Gastrocnemius medialis (tissue), 4 donors: ENCODE measurements at regions not wholly inside any gene's neighbourhood (a gene's known extent, or its start where the extent isn't known, plus 50 kb on each side); places are given as distances from the start of the nearest gene placed in this dataset.

ENCODE experiments used
- ATAC-seq, 2 donors: fragments of 150-250 bp; one replicate each; pipeline ENCODE4 v1.9.1; 2016
- DNase-seq, 2 donors: peaks; one replicate each; pipeline ENCODE4 v3.0.0-alpha.2; 2019
- H3K27ac ChIP-seq, 4 donors: fragments of 200-600 bp; sonication (generic); 1 replicate in 1 of 4; 2 replicates in 3 of 4; pipeline ENCODE4 v1.5.1; 2016 to 2018; ENCODE audit warnings: mild to moderate bottlenecking in 2 of 4, moderate library complexity in 1 of 4
- H3K27me3 ChIP-seq, 3 donors: fragments of 200-600 bp; sonication (generic) in 2 of 3; 1 replicate in 1 of 3; 2 replicates in 2 of 3; pipeline versions ENCODE4 v1.5.1 to v1.6.0; 2016 to 2019; ENCODE audit warnings: mild to moderate bottlenecking in 1 of 3, moderate library complexity in 1 of 3
- H3K36me3 ChIP-seq, 2 donors: fragments of 200-600 bp; sonication (generic) in 1 of 2; one replicate each; pipeline ENCODE4 v1.5.1; 2017 to 2018
- H3K4me1 ChIP-seq, 2 donors: fragments of 200-600 bp; sonication (generic) in 1 of 2; one replicate each; pipeline ENCODE4 v1.5.1; 2016 to 2017; ENCODE audit warnings: mild to moderate bottlenecking in 2 of 2
- H3K4me3 ChIP-seq, 4 donors: fragments of 200-600 bp; sonication (generic) in 3 of 4; 1 replicate in 1 of 4; 2 replicates in 3 of 4; pipeline ENCODE4 v1.5.1; 2016 to 2019; ENCODE audit warnings: mild to moderate bottlenecking in 2 of 4
- H3K9me3 ChIP-seq, 3 donors: fragments of 200-600 bp; sonication (generic) in 2 of 3; 1 replicate in 1 of 3; 2 replicates in 2 of 3; pipeline ENCODE4 v1.5.1; 2016 to 2019
- CTCF ChIP-seq, 5 experiments: fragments of 450-650 bp in 3 of 5; fragments of 200-600 bp in 2 of 5; sonication (generic) in 2 of 5; IDR thresholded peaks in 4 of 5; conservative IDR thresholded peaks in 1 of 5; 1 replicate in 4 of 5; 2 replicates in 1 of 5; pipeline ENCODE4 v1.5.1; 2016 to 2019; ENCODE audit warnings: antibody characterized with exemption in 5 of 5, mild to moderate bottlenecking in 3 of 5, moderate library complexity in 3 of 5
- POLR2A ChIP-seq, 2 donors: fragments of 450-650 bp; IDR thresholded peaks; one replicate each; pipeline ENCODE4 v1.6.1; 2017; ENCODE audit warnings: antibody characterized with exemption in 2 of 2, mild to moderate bottlenecking in 2 of 2, moderate library complexity in 2 of 2
- in situ Hi-C, 4 donors: fragments of 200-750 bp; cut with MboI; loops; one replicate each; pipeline versions ENCODE4 v1.15.0 to v1.8.0; 2017; ENCODE audit warnings: low sequenced_read_pairs in 4 of 4
- intact Hi-C: fragments of 100-400 bp; cut with DNase I; formaldehyde crosslinking; loops from one replicate; pipeline ENCODE4 v1.15.1; 2023; ENCODE audit warnings: low total_unique reads

- TF ChIP-seq POLR2A (IDR thresholded peaks at IDR 0.05) (no peak), CTCF (IDR thresholded peaks at IDR 0.05 in 4 of 5, conservative IDR thresholded peaks at IDR 0.05 in 1 of 5) (no peak)
- Histone ChIP-seq H3K36me3 (no peaks in the 10 kb centered on the region), H3K27ac (no peak overlapping the region), H3K27me3 (no peaks in the 10 kb centered on the region), H3K4me1 (no peaks in the 10 kb centered on the region), H3K4me3 (no peak overlapping the region), H3K9me3 (no peaks in the 10 kb centered on the region)
- intact Hi-C loops: no loop called here
- ATAC-seq (no peak), DNase-seq (no peak)
- in situ Hi-C loops: no loop called here
Observed at GRCh38 chr14:97266653-97267052, 469.5 kb downstream of the VRK1 start.

GRCh38 chr14:97267509-97267908 is 470.3 kb downstream of the VRK1 start:
- Histone ChIP-seq H3K27ac (no peak overlapping the region), H3K4me3 (no peak overlapping the region), H3K4me1 (no peaks in the 10 kb centered on the region), H3K36me3 (no peaks in the 10 kb centered on the region), H3K9me3 (no peaks in the 10 kb centered on the region), H3K27me3 (no peaks in the 10 kb centered on the region)
- intact Hi-C loops (no loop called here), in situ Hi-C loops (no loop called here)
- no peak for TF ChIP-seq POLR2A (IDR thresholded peaks at IDR 0.05)
- TF ChIP-seq CTCF (IDR thresholded peaks at IDR 0.05 in 4 of 5, conservative IDR thresholded peaks at IDR 0.05 in 1 of 5): no peak
- DNase-seq: no peak
- no peak for ATAC-seq

- no peak for DNase-seq
- in situ Hi-C loops: no loop called here
- Histone ChIP-seq H3K4me3 (no peak overlapping the region), H3K4me1 (no peaks in the 10 kb centered on the region), H3K36me3 (no peaks in the 10 kb centered on the region), H3K9me3 (no peaks in the 10 kb centered on the region), H3K27ac (no peak overlapping the region), H3K27me3 (no peaks in the 10 kb centered on the region)
- no peak for TF ChIP-seq CTCF (IDR thresholded peaks at IDR 0.05 in 4 of 5, conservative IDR thresholded peaks at IDR 0.05 in 1 of 5)
- no peak for ATAC-seq
- intact Hi-C loops: no loop called here
Observed at GRCh38 chr14:97268097-97268496, 470.9 kb downstream of the VRK1 start.

GRCh38 chr14:97270308-97270707 is 473.1 kb downstream of the VRK1 start:
- in situ Hi-C loops: no loop called here

More at GRCh38 chr14:97270308-97270707, 473.1 kb downstream of the VRK1 start:
- Histone ChIP-seq H3K36me3 (no peaks in the 10 kb centered on the region), H3K27me3 (no peaks in the 10 kb centered on the region), H3K9me3 (no peaks in the 10 kb centered on the region), H3K4me3 (no peak overlapping the region), H3K27ac (no peak overlapping the region), H3K4me1 (no peaks in the 10 kb centered on the region)
- ATAC-seq: no peak
- intact Hi-C loops: no loop called here
- TF ChIP-seq POLR2A (IDR thresholded peaks at IDR 0.05) (no peak), CTCF (IDR thresholded peaks at IDR 0.05 in 4 of 5, conservative IDR thresholded peaks at IDR 0.05 in 1 of 5) (no peak)
- no peak for DNase-seq
